HEK293 (cell line): ENCODE measurements at regions not wholly inside any gene's neighbourhood (a gene's known extent, or its start where the extent isn't known, plus 50 kb on each side); places are given as distances from the start of the nearest gene placed in this dataset.

Source experiments
- CTCF ChIA-PET: fragments of 350-600 bp; formaldehyde crosslinking; extraction: SDS; loops from one replicate; lab custom pipeline; 2021; ENCODE audit warnings: antibody characterized with exemption; lab: Yijun Ruan, JAX
- POLR2A ChIA-PET: fragments of 300-600 bp; formaldehyde crosslinking; extraction: SDS; loops from one replicate; lab custom pipeline; 2020; ENCODE audit warnings: antibody characterized with exemption, inconsistent platforms; lab: Yijun Ruan, JAX
- H3K27ac ChIP-seq: fragments of 200-500 bp; sonication (Bioruptor generic); 2 replicates; pipeline ENCODE4 v1.5.1; 2014; ENCODE audit warnings: low read depth, low read length, control low read depth, inconsistent platforms; ENCODE audit errors: extremely low read depth
- H3K36me3 ChIP-seq, 2 experiments: fragments of 200-500 bp in 1 of 2; sonication (Bioruptor generic) in 1 of 2; 1 replicate in 1 of 2; 2 replicates in 1 of 2; pipeline ENCODE4 v1.5.1; 2014 to 2017; ENCODE audit warnings: inconsistent platforms in 2 of 2, low read length in 2 of 2; ENCODE audit not compliant: control insufficient read depth in 2 of 2, insufficient read depth in 1 of 2
- H3K4me1 ChIP-seq: fragments of 200-500 bp; sonication (Bioruptor generic); 2 replicates; pipeline ENCODE4 v1.5.1; 2014; ENCODE audit warnings: mild to moderate bottlenecking, low read length, inconsistent platforms; ENCODE audit not compliant: control insufficient read depth, insufficient read depth
- H3K4me3 ChIP-seq: 2 replicates; pipeline ENCODE4 v1.5.1; 2011; ENCODE audit warnings: low read depth, mild to moderate bottlenecking, control low read depth, low read length, moderate library complexity
- H3K9me3 ChIP-seq: fragments of 200-500 bp; sonication (Bioruptor generic); 2 replicates; pipeline ENCODE4 v1.5.1; 2014; ENCODE audit warnings: low read depth, low read length, inconsistent platforms; ENCODE audit not compliant: control insufficient read depth, insufficient read depth
- OVOL3 ChIP-seq: fragments of 450-650 bp; formaldehyde crosslinking; IDR thresholded peaks from 2 replicates; pipeline ENCODE4 v1.5.1; 2016; ENCODE audit warnings: missing biosample characterization, missing genetic modification characterization
- RBAK ChIP-seq: fragments of 450-650 bp; formaldehyde crosslinking; IDR thresholded peaks from 2 replicates; pipeline ENCODE4 v1.5.1; 2016; ENCODE audit warnings: missing biosample characterization, missing genetic modification characterization
- SP3 ChIP-seq: fragments of 450-650 bp; formaldehyde crosslinking; IDR thresholded peaks from 2 replicates; pipeline ENCODE4 v1.5.1; 2016; ENCODE audit warnings: missing biosample characterization, missing genetic modification characterization
- ZBTB17 ChIP-seq: fragments of 450-650 bp; formaldehyde crosslinking; IDR thresholded peaks from 2 replicates; pipeline ENCODE4 v1.5.1; 2016; ENCODE audit warnings: missing biosample characterization, missing genetic modification characterization
- ZFHX2 ChIP-seq: fragments of 450-650 bp; formaldehyde crosslinking; conservative IDR thresholded peaks from 2 replicates; pipeline ENCODE4 v1.5.1; 2016; ENCODE audit warnings: missing biosample characterization, missing genetic modification characterization
- ZNF138 ChIP-seq: fragments of 450-650 bp; formaldehyde crosslinking; IDR thresholded peaks from 2 replicates; pipeline ENCODE4 v1.5.1; 2016; ENCODE audit warnings: missing biosample characterization, missing genetic modification characterization, borderline replicate concordance
- ZNF16 ChIP-seq: fragments of 450-650 bp; formaldehyde crosslinking; IDR thresholded peaks from 2 replicates; pipeline ENCODE4 v1.5.1; 2016; ENCODE audit warnings: low read depth, missing biosample characterization, missing genetic modification characterization
- ZNF214 ChIP-seq: fragments of 450-650 bp; formaldehyde crosslinking; IDR thresholded peaks from 2 replicates; pipeline ENCODE4 v1.5.1; 2017; ENCODE audit warnings: missing biosample characterization, mild to moderate bottlenecking, missing genetic modification characterization, borderline replicate concordance
- ZNF23 ChIP-seq: fragments of 450-650 bp; formaldehyde crosslinking; IDR thresholded peaks from 2 replicates; pipeline ENCODE4 v1.5.1; 2016; ENCODE audit warnings: missing biosample characterization, missing genetic modification characterization, borderline replicate concordance
- ZNF266 ChIP-seq: fragments of 450-650 bp; formaldehyde crosslinking; IDR thresholded peaks from 2 replicates; pipeline ENCODE4 v1.5.1; 2016; ENCODE audit warnings: missing biosample characterization, missing genetic modification characterization, low read depth
- ZNF335 ChIP-seq: fragments of 450-650 bp; formaldehyde crosslinking; conservative IDR thresholded peaks from 2 replicates; pipeline ENCODE4 v1.5.1; 2016; ENCODE audit warnings: missing biosample characterization, missing genetic modification characterization
- ZNF366 ChIP-seq: fragments of 450-650 bp; formaldehyde crosslinking; conservative IDR thresholded peaks from 2 replicates; pipeline ENCODE4 v1.5.1; 2016; ENCODE audit warnings: missing biosample characterization, missing genetic modification characterization
- ZNF585B ChIP-seq: fragments of 450-650 bp; formaldehyde crosslinking; IDR thresholded peaks from 2 replicates; pipeline ENCODE4 v1.5.1; 2016; ENCODE audit warnings: missing biosample characterization, missing genetic modification characterization
- ZNF830 ChIP-seq: fragments of 450-650 bp; IDR thresholded peaks from 2 replicates; pipeline ENCODE4 v1.5.0; 2018; ENCODE audit warnings: missing biosample characterization, missing genetic modification characterization, low read depth, mild to moderate bottlenecking, moderate library complexity
- ZSCAN16 ChIP-seq: fragments of 450-650 bp; formaldehyde crosslinking; IDR thresholded peaks from 2 replicates; pipeline ENCODE4 v1.5.1; 2016; ENCODE audit warnings: missing biosample characterization, missing genetic modification characterization
- TF ChIP-seq, protein P1 (sequence below): fragments of 450-650 bp; formaldehyde crosslinking; IDR thresholded peaks from 2 replicates; pipeline ENCODE4 v1.5.1; 2016; ENCODE audit warnings: missing biosample characterization, missing genetic modification characterization, borderline replicate concordance
- TF ChIP-seq, protein P2 (sequence below): fragments of 450-650 bp; formaldehyde crosslinking; IDR thresholded peaks from 2 replicates; pipeline ENCODE4 v1.5.1; 2017; ENCODE audit warnings: missing biosample characterization, missing genetic modification characterization
- TF ChIP-seq, protein P3 (sequence below): fragments of 450-650 bp; formaldehyde crosslinking; conservative IDR thresholded peaks from 2 replicates; pipeline ENCODE4 v1.5.1; 2016; ENCODE audit warnings: low read depth, missing biosample characterization, missing genetic modification characterization
- TF ChIP-seq, protein P4 (sequence below): IDR thresholded peaks from 2 replicates; pipeline ENCODE4 v1.6.1; 2011; ENCODE audit warnings: mild to moderate bottlenecking, low read depth, low read length, borderline replicate concordance

DNA sequence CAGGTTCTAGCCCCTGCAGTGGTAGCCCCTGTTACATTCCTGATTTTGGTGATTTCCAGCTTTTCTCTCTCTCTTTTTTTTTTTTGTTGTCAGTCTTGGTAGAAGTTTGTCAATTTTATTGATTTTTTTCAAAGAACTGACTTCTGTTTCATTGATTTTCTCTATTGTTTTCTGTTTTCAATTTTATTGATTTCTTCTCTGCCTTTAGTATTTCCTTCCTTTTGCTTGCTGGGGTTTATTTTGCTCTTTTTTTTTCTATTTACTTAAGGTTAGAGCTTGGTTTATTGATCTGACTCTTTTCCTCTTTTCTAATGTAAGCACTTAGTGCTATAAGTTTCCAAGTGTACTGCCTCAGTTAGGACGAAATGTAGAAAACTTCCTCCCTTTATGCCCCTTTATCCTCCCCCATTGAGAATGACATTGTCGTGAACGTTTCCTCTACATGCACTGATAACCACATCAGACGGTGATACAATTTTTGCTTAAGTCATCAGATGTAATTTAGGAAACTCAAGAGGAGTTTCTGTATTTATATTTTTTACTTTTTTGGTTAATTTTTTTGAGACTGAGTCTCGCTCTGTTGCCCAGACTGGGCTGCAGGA is 81.1 kb upstream of the HS6ST1 start (continued):
- TF ChIP-seq, protein P1, sequence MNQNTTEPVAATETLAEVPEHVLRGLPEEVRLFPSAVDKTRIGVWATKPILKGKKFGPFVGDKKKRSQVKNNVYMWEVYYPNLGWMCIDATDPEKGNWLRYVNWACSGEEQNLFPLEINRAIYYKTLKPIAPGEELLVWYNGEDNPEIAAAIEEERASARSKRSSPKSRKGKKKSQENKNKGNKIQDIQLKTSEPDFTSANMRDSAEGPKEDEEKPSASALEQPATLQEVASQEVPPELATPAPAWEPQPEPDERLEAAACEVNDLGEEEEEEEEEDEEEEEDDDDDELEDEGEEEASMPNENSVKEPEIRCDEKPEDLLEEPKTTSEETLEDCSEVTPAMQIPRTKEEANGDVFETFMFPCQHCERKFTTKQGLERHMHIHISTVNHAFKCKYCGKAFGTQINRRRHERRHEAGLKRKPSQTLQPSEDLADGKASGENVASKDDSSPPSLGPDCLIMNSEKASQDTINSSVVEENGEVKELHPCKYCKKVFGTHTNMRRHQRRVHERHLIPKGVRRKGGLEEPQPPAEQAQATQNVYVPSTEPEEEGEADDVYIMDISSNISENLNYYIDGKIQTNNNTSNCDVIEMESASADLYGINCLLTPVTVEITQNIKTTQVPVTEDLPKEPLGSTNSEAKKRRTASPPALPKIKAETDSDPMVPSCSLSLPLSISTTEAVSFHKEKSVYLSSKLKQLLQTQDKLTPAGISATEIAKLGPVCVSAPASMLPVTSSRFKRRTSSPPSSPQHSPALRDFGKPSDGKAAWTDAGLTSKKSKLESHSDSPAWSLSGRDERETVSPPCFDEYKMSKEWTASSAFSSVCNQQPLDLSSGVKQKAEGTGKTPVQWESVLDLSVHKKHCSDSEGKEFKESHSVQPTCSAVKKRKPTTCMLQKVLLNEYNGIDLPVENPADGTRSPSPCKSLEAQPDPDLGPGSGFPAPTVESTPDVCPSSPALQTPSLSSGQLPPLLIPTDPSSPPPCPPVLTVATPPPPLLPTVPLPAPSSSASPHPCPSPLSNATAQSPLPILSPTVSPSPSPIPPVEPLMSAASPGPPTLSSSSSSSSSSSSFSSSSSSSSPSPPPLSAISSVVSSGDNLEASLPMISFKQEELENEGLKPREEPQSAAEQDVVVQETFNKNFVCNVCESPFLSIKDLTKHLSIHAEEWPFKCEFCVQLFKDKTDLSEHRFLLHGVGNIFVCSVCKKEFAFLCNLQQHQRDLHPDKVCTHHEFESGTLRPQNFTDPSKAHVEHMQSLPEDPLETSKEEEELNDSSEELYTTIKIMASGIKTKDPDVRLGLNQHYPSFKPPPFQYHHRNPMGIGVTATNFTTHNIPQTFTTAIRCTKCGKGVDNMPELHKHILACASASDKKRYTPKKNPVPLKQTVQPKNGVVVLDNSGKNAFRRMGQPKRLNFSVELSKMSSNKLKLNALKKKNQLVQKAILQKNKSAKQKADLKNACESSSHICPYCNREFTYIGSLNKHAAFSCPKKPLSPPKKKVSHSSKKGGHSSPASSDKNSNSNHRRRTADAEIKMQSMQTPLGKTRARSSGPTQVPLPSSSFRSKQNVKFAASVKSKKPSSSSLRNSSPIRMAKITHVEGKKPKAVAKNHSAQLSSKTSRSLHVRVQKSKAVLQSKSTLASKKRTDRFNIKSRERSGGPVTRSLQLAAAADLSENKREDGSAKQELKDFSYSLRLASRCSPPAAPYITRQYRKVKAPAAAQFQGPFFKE (tag by site-specific recombination): no peak
- TF ChIP-seq ZNF585B (tag by site-specific recombination): no peak

DNA sequence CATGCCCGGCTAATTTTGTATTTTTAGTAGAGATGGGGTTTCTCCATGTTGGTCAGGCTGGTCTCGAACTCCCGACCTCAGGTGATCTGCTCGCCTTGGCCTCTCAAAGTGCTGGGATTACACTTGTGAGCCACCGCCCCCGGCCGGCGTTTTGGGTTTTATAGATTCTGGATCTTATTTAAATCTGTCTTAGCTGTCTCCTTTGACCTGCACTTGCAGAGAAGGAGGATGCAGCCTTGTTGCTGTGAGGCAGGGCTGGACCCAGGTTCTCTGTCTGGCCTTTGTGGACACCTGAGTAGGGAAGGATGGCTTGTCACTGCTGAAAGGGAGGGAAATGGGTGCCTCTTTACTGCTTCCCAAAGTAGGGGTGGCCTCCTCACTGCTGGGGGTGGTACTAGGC is 83.0 kb upstream of the HS6ST1 start:
- no peaks in the 10 kb centered on the region for H3K36me3 ChIP-seq
- TF ChIP-seq ZNF16 (tag by site-specific recombination): no peak
- TF ChIP-seq ZNF366 (tag by site-specific recombination): no peak
- no peak for TF ChIP-seq ZSCAN16 (tag by site-specific recombination)
- TF ChIP-seq, all 188 proteins: peak for 0
- Histone ChIP-seq H3K4me1 (no peaks in the 10 kb centered on the region), H3K4me3 (no peak overlapping the region), H3K27ac (no peak overlapping the region), H3K9me3 (no peaks in the 10 kb centered on the region)
- CTCF ChIA-PET: no interaction called here
- POLR2A ChIA-PET: no interaction called here

DNA sequence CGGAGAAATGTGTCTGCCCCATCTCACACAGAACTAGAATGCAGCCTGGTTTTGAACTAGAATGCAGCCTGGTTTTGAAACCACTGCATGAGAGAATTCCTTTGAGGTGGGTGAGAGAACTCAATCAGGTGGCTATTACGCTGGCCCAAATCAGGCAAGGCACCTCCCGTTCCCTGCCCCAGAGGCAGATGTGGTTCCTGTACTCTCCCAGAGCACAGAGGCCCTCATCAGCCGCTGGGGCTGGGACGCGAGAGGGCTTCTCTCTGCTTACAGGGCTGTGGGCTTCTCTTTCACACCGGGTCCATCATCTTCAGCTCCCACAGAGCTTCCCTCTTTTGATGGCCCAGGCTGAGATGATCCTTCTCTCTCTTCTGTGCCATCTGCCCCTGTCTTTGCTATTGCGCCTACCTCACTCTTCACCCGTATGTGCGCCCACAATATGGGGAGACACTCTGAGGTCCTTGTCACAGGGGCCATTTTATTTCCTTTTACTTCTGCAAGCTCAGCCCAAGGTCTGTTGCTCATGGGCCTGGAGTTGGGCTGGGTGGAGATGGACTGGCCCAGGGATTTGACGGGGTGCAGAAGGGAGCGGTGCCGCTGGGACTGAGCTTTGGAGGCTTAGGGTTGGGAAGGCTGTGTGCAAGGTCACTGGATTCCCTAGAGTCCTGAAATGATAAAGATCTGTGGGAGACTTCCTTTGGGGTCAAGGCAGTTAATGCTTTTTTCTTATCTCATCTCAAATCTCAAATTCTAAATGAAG is 84.4 kb upstream of the HS6ST1 start:
- Histone ChIP-seq H3K36me3 (no peaks in the 10 kb centered on the region), H3K9me3 (no peaks in the 10 kb centered on the region), H3K4me3 (no peak overlapping the region), H3K27ac (no peak overlapping the region), H3K4me1 (no peaks in the 10 kb centered on the region)
- CTCF ChIA-PET: no interaction called here
- POLR2A ChIA-PET: no interaction called here
- TF ChIP-seq SP3 (tag by site-specific recombination): no peak
- TF ChIP-seq ZNF830 (tag by site-specific recombination): no peak
- no peak for TF ChIP-seq ZSCAN16 (tag by site-specific recombination)
- no peak for TF ChIP-seq OVOL3
- TF ChIP-seq ZFHX2 (tag by site-specific recombination): no peak
- TF ChIP-seq ZBTB17 (tag by site-specific recombination): no peak
- TF ChIP-seq, protein P2, sequence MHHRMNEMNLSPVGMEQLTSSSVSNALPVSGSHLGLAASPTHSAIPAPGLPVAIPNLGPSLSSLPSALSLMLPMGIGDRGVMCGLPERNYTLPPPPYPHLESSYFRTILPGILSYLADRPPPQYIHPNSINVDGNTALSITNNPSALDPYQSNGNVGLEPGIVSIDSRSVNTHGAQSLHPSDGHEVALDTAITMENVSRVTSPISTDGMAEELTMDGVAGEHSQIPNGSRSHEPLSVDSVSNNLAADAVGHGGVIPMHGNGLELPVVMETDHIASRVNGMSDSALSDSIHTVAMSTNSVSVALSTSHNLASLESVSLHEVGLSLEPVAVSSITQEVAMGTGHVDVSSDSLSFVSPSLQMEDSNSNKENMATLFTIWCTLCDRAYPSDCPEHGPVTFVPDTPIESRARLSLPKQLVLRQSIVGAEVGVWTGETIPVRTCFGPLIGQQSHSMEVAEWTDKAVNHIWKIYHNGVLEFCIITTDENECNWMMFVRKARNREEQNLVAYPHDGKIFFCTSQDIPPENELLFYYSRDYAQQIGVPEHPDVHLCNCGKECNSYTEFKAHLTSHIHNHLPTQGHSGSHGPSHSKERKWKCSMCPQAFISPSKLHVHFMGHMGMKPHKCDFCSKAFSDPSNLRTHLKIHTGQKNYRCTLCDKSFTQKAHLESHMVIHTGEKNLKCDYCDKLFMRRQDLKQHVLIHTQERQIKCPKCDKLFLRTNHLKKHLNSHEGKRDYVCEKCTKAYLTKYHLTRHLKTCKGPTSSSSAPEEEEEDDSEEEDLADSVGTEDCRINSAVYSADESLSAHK (tag by site-specific recombination): no peak
- TF ChIP-seq ZNF23: no peak
- TF ChIP-seq, protein P3, sequence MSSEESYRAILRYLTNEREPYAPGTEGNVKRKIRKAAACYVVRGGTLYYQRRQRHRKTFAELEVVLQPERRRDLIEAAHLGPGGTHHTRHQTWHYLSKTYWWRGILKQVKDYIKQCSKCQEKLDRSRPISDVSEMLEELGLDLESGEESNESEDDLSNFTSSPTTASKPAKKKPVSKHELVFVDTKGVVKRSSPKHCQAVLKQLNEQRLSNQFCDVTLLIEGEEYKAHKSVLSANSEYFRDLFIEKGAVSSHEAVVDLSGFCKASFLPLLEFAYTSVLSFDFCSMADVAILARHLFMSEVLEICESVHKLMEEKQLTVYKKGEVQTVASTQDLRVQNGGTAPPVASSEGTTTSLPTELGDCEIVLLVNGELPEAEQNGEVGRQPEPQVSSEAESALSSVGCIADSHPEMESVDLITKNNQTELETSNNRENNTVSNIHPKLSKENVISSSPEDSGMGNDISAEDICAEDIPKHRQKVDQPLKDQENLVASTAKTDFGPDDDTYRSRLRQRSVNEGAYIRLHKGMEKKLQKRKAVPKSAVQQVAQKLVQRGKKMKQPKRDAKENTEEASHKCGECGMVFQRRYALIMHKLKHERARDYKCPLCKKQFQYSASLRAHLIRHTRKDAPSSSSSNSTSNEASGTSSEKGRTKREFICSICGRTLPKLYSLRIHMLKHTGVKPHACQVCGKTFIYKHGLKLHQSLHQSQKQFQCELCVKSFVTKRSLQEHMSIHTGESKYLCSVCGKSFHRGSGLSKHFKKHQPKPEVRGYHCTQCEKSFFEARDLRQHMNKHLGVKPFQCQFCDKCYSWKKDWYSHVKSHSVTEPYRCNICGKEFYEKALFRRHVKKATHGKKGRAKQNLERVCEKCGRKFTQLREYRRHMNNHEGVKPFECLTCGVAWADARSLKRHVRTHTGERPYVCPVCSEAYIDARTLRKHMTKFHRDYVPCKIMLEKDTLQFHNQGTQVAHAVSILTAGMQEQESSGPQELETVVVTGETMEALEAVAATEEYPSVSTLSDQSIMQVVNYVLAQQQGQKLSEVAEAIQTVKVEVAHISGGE (tag by site-specific recombination): no peak
- no peak for TF ChIP-seq ZNF214
- TF ChIP-seq ZNF335 (tag by site-specific recombination): no peak
- TF ChIP-seq RBAK (tag by site-specific recombination): no peak
- no peak for TF ChIP-seq ZNF266 (tag by site-specific recombination)
- TF ChIP-seq ZNF138: no peak
- TF ChIP-seq, protein P4, sequence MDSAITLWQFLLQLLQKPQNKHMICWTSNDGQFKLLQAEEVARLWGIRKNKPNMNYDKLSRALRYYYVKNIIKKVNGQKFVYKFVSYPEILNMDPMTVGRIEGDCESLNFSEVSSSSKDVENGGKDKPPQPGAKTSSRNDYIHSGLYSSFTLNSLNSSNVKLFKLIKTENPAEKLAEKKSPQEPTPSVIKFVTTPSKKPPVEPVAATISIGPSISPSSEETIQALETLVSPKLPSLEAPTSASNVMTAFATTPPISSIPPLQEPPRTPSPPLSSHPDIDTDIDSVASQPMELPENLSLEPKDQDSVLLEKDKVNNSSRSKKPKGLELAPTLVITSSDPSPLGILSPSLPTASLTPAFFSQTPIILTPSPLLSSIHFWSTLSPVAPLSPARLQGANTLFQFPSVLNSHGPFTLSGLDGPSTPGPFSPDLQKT: no peak
